Caco-2 (cell line): ENCODE measurements at regions not wholly inside any gene's neighbourhood (a gene's known extent, or its start where the extent isn't known, plus 50 kb on each side); places are given as distances from the start of the nearest gene placed in this dataset.

Experiments
- BruUV-seq: library from RNA; stranded (reverse); fragments of 400-500 nt; replicated peaks from 2 replicates; lab custom pipeline; 2021; lab: Mats Ljungman, UMichigan
- CTCF ChIA-PET: fragments of 300-600 bp; sonication (Branson Sonifier 250); formaldehyde crosslinking; loops from one replicate; lab custom pipeline; 2022; ENCODE audit warnings: antibody characterized with exemption; lab: Charles Lee
- POLR2A ChIA-PET: fragments of 300-600 bp; sonication (Branson Sonifier 250); formaldehyde crosslinking; loops from one replicate; lab custom pipeline; 2022; ENCODE audit warnings: antibody characterized with exemption; lab: Charles Lee
- DNase-seq, 2 experiments: peaks; one replicate each; pipeline versions ENCODE4 v3.0.0 to v3.0.0-alpha.2; 2020 to 2022
- H3K27me3 ChIP-seq: replicated peaks from 2 replicates; pipeline ENCODE4 v1.6.0; 2011; ENCODE audit warnings: low read length; ENCODE audit not compliant: control insufficient read depth, insufficient read depth
- H3K36me3 ChIP-seq: 2 replicates; pipeline ENCODE4 v1.5.1; 2011; ENCODE audit warnings: low read length; ENCODE audit not compliant: control insufficient read depth, insufficient read depth
- H3K4me1 ChIP-seq: fragments of 250-450 bp; sonication (Bioruptor Pico); 2 replicates; pipeline ENCODE4 v1.5.1; 2020; ENCODE audit warnings: mild to moderate bottlenecking
- H3K4me3 ChIP-seq: 2 replicates; pipeline ENCODE4 v1.5.1; 2011; ENCODE audit warnings: low read depth, mild to moderate bottlenecking, control low read depth, low read length
- H3K9me3 ChIP-seq: fragments of 250-450 bp; sonication (Bioruptor Pico); 2 replicates; pipeline ENCODE4 v1.5.1; 2020; ENCODE audit warnings: mild to moderate bottlenecking, moderate library complexity
- H3K27ac Mint-ChIP-seq: one replicate; pipeline ENCODE4 v1.8.0; 2022; ENCODE audit warnings: mixed read lengths; ENCODE audit not compliant: unreplicated experiment
- H3K27me3 Mint-ChIP-seq: one replicate; pipeline ENCODE4 v1.8.0; 2022; ENCODE audit warnings: mixed read lengths; ENCODE audit not compliant: insufficient read depth, unreplicated experiment
- H3K36me3 Mint-ChIP-seq: one replicate; pipeline ENCODE4 v1.8.0; 2022; ENCODE audit warnings: mild to moderate bottlenecking, mixed read lengths; ENCODE audit not compliant: insufficient read depth, unreplicated experiment
- H3K4me1 Mint-ChIP-seq: one replicate; pipeline ENCODE4 v1.8.0; 2022; ENCODE audit warnings: low read depth, mixed read lengths; ENCODE audit not compliant: unreplicated experiment
- H3K4me3 Mint-ChIP-seq: one replicate; pipeline ENCODE4 v1.8.0; 2022; ENCODE audit warnings: mild to moderate bottlenecking, moderate library complexity, mixed read lengths; ENCODE audit not compliant: unreplicated experiment
- H3K9me3 Mint-ChIP-seq: one replicate; pipeline ENCODE4 v1.8.0; 2022; ENCODE audit warnings: mixed read lengths; ENCODE audit not compliant: unreplicated experiment
- CTCF ChIP-seq, 2 experiments: fragments of 200-600 bp in 1 of 2; IDR thresholded peaks; 1 replicate in 1 of 2; 2 replicates in 1 of 2; pipeline versions ENCODE4 v1.5.1 to v1.8.0; 2011 to 2022; ENCODE audit warnings: antibody characterized with exemption in 1 of 2, control low read depth in 1 of 2, inconsistent platforms in 1 of 2, low read depth in 1 of 2, low read length in 1 of 2, mild to moderate bottlenecking in 1 of 2, moderate library complexity in 1 of 2; ENCODE audit not compliant: insufficient read depth in 1 of 2, severe bottlenecking in 1 of 2, unreplicated experiment in 1 of 2
- intact Hi-C: fragments of 100-400 bp; cut with micrococcal nuclease; formaldehyde crosslinking; loops from one replicate; pipeline ENCODE4 v1.10.0; 2022; ENCODE audit not compliant: unreplicated experiment

- DNase-seq, result no peak
- Mint-ChIP-seq H3K4me1 (no peaks in the 10 kb centered on the region), H3K27me3 (no peaks in the 10 kb centered on the region), H3K9me3 (no peaks in the 10 kb centered on the region), H3K4me3 (no peak overlapping the region), H3K27ac (no peak overlapping the region), H3K36me3 (no peaks in the 10 kb centered on the region)
- Histone ChIP-seq H3K36me3 (no peaks in the 10 kb centered on the region), H3K9me3 (no peaks in the 10 kb centered on the region), H3K4me1 (no peaks in the 10 kb centered on the region), H3K27me3 (no peaks in the 10 kb centered on the region), H3K4me3 (no peak overlapping the region)
- no TSS peak for BruUV-seq
- intact Hi-C loops, result no loop called here
- TF ChIP-seq CTCF (IDR thresholded peaks at IDR 0.05; ENCODE audit: insufficient read depth in 1 of 2, low read depth in 1 of 2, low read length in 1 of 2, severe bottlenecking in 1 of 2, unreplicated experiment in 1 of 2), result no peak
- CTCF ChIA-PET, result no interaction called here
- POLR2A ChIA-PET, result no interaction called here
Measured at GRCh38 chr3:78304115-78304514, 1264.2 kb downstream of the ROBO2 start.

- Mint-ChIP-seq H3K9me3 (peaks cover 10% of the 10 kb centered on the region), H3K27me3 (peaks cover 8% of the 10 kb centered on the region), H3K27ac (no peak overlapping the region), H3K4me1 (no peaks in the 10 kb centered on the region), H3K4me3 (no peak overlapping the region), H3K36me3 (no peaks in the 10 kb centered on the region)
- ChIA-PET CTCF (no interaction called here), POLR2A (no interaction called here)
- H3K36me3 ChIP-seq, result no peaks in the 10 kb centered on the region
- no TSS peak for BruUV-seq
- no peak for DNase-seq
- H3K9me3 ChIP-seq, result no peaks in the 10 kb centered on the region
- H3K4me1 ChIP-seq, result no peaks in the 10 kb centered on the region
- H3K4me3 ChIP-seq, result no peak overlapping the region
- TF ChIP-seq CTCF (IDR thresholded peaks at IDR 0.05; ENCODE audit: insufficient read depth in 1 of 2, low read depth in 1 of 2, low read length in 1 of 2, severe bottlenecking in 1 of 2, unreplicated experiment in 1 of 2), result no peak
- no peaks in the 10 kb centered on the region for H3K27me3 ChIP-seq
- intact Hi-C loops, result no loop called here
Measured at GRCh38 chr3:78312851-78313250, 1273.0 kb downstream of the ROBO2 start.

- Mint-ChIP-seq H3K36me3 (no peaks in the 10 kb centered on the region), H3K9me3 (peaks cover 10% of the 10 kb centered on the region), H3K4me3 (no peak overlapping the region), H3K27ac (no peak overlapping the region), H3K4me1 (no peaks in the 10 kb centered on the region), H3K27me3 (peaks cover 8% of the 10 kb centered on the region)
- ChIA-PET CTCF (no interaction called here), POLR2A (no interaction called here)
- H3K4me3 ChIP-seq, result no peak overlapping the region
- H3K4me1 ChIP-seq, result no peaks in the 10 kb centered on the region
- intact Hi-C loops, result no loop called here
- TF ChIP-seq CTCF (IDR thresholded peaks at IDR 0.05; ENCODE audit: insufficient read depth in 1 of 2, low read depth in 1 of 2, low read length in 1 of 2, severe bottlenecking in 1 of 2, unreplicated experiment in 1 of 2), result no peak
- BruUV-seq, result no TSS peak
- no peak for DNase-seq
- H3K36me3 ChIP-seq, result no peaks in the 10 kb centered on the region
- H3K27me3 ChIP-seq, result no peaks in the 10 kb centered on the region
- no peaks in the 10 kb centered on the region for H3K9me3 ChIP-seq
Measured at GRCh38 chr3:78313332-78313731, 1273.4 kb downstream of the ROBO2 start.
